Coronary artery (tissue), 2 donors: ENCODE measurements at regions not wholly inside any gene's neighbourhood (a gene's known extent, or its start where the extent isn't known, plus 50 kb on each side); places are given as distances from the start of the nearest gene placed in this dataset.

ENCODE experiments used
- DNase-seq: peaks from one replicate; pipeline ENCODE4 v3.0.0-alpha.2; 2017; ENCODE audit warnings: low spot score
- H3K27ac ChIP-seq, 2 donors: fragments of 200-600 bp; sonication (generic); one replicate each; pipeline ENCODE4 v1.5.1; 2016 to 2019
- H3K4me3 ChIP-seq: fragments of 200-600 bp; sonication (generic); 2 replicates; pipeline ENCODE4 v1.5.1; 2016; ENCODE audit warnings: mild to moderate bottlenecking, moderate library complexity
- TF ChIP-seq, protein P1 (sequence below): fragments of 200-600 bp; sonication (generic); IDR thresholded peaks from one replicate; pipeline ENCODE4 v1.5.1; 2019; ENCODE audit warnings: antibody characterized with exemption

DNA sequence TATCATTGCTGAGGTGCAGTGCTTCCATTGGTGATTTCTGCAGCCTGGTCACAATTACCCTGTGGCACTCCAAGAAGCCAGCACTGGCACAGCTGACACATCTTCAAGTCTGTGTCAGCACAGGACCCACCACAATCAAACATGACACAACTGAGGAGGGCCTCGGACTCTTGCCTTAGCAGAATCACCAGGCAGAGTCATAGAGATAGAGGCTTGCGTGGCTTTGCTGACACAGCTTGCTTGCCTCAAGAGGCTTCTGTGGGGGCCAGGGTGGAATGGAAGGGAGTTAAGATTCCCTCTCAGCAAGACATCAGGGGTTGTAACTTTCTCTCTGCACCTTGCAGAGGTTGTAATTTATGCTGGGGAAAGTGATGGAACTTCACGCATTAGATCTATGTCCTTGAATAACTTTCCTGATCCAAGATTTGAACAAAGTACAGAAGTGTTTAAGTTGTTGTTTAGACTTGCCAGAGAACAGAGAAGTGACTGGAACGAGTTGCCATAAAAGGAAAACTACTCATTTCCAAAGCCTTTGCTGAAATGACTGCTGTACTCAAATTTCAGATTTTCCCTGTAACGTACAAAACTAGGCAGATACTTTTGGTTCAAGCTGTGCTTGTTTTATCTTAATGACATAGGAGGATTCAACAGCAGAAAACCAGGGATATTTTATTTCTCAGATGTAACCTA, 170.7 kb downstream of the DIPK2A start:
- no peak for DNase-seq
- H3K27ac ChIP-seq, result peak overlapping the region; percentile 7 to 10
- TF ChIP-seq, protein P1, sequence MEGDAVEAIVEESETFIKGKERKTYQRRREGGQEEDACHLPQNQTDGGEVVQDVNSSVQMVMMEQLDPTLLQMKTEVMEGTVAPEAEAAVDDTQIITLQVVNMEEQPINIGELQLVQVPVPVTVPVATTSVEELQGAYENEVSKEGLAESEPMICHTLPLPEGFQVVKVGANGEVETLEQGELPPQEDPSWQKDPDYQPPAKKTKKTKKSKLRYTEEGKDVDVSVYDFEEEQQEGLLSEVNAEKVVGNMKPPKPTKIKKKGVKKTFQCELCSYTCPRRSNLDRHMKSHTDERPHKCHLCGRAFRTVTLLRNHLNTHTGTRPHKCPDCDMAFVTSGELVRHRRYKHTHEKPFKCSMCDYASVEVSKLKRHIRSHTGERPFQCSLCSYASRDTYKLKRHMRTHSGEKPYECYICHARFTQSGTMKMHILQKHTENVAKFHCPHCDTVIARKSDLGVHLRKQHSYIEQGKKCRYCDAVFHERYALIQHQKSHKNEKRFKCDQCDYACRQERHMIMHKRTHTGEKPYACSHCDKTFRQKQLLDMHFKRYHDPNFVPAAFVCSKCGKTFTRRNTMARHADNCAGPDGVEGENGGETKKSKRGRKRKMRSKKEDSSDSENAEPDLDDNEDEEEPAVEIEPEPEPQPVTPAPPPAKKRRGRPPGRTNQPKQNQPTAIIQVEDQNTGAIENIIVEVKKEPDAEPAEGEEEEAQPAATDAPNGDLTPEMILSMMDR, result no peak
- H3K4me3 ChIP-seq, result peak overlapping the region; percentile 38

- TF ChIP-seq, protein P1, result no peak
- Histone ChIP-seq H3K27ac (no peak overlapping the region), H3K4me3 (no peak overlapping the region)
- DNase-seq, result no peak
Measured at GRCh38 chr3:144148356-144148755, 176.7 kb downstream of the DIPK2A start.

GRCh38 chr3:144151983-144152382, 180.4 kb downstream of the DIPK2A start:
- DNase-seq, result no peak
- H3K4me3 ChIP-seq, result no peak overlapping the region
- TF ChIP-seq, protein P1, result no peak
- H3K27ac ChIP-seq, result no peak overlapping the region

- Histone ChIP-seq H3K4me3 (no peak overlapping the region), H3K27ac (no peak overlapping the region)
- no peak for DNase-seq
- TF ChIP-seq, protein P1, result no peak
Measured at GRCh38 chr3:144160627-144161026, 189.0 kb downstream of the DIPK2A start.

DNA sequence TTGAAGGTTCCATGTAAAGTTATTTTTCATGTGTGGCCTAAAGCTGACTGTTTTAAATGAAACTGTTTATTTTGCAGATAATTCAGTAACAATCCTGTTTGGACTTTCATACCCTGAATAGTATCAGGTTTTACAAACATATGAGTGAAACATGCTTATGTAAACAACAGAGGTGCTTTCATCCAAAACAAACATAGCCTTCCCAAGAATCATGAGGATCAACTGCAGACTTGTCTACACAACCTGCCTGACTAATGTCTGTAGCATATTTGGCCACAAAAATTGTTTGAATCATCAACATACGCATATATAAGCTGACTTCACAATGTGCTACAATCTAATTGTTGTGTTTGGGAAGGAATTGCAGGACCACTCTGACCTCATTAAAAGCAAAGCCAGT, 190.4 kb downstream of the DIPK2A start:
- DNase-seq, result no peak
- Histone ChIP-seq H3K4me3 (no peak overlapping the region), H3K27ac (no peak overlapping the region)
- TF ChIP-seq, protein P1, result no peak

DNA sequence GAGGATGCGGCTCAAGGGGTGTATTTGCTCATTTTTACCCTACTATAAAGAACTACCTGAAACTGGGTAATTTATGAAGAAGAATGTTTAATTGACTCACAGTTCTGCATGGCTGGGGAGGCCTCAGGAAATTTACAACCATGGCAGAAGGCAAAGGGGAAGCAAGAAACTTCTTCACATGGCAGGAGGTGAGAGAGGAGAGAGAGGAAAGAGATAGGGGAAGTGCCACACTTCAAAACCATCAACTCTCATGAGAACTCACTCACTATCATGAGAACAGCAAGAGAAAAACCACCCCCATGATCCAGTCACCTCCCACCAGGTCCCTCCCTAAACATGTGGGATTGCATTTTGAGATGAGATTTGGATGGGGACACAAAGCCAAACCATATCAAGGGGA, 192.7 kb downstream of the DIPK2A start:
- TF ChIP-seq, protein P1, result no peak
- Histone ChIP-seq H3K27ac (no peak overlapping the region), H3K4me3 (no peak overlapping the region)
- no peak for DNase-seq

DNA sequence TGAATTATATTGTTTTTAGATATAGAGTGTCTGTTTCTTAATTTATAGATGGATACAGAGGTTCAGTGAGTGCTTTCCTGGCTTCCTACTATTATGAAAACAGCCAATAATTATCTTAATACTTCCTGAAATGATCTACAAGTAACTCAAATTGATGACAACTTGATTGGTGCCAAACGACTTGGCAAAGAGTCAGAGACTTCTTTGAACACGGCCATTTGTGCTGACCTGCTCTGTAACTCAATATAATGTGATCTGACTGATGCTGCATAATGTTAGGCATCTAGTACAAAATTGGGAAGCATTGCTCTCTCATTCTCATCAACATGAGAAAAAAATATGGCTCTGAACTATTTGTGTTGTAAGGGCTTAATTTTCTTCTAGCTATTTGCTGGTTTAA, 193.9 kb downstream of the DIPK2A start:
- no peak for DNase-seq
- no peak overlapping the region for H3K4me3 ChIP-seq
- no peak overlapping the region for H3K27ac ChIP-seq
- TF ChIP-seq, protein P1, result no peak
